IMR-90 (cell line): ENCODE measurements at regions not wholly inside any gene's neighbourhood (a gene's known extent, or its start where the extent isn't known, plus 50 kb on each side); places are given as distances from the start of the nearest gene placed in this dataset.

Source experiments
- ATAC-seq: fragments of 200-7000 bp; cut with Tn5 transposase; 2 replicates; pipeline ENCODE4 v1.9.1; 2020; ENCODE audit warnings: low read depth, mild to moderate bottlenecking, moderate library complexity
- BruUV-seq: library from RNA; stranded (reverse); fragments of 400-500 nt; replicated peaks from 2 replicates; lab custom pipeline; 2021; lab: Mats Ljungman, UMichigan
- CTCF ChIA-PET: fragments of 300-600 bp; formaldehyde crosslinking; extraction: SDS; loops from one replicate; lab custom pipeline; 2021; ENCODE audit warnings: antibody characterized with exemption; lab: Yijun Ruan, JAX
- POLR2A ChIA-PET: fragments of 300-600 bp; sonication (Branson Sonifier 250); formaldehyde crosslinking; loops from one replicate; lab custom pipeline; 2022; ENCODE audit warnings: antibody characterized with exemption; ENCODE audit not compliant: unreplicated experiment; lab: Charles Lee
- DNase-seq: peaks from one replicate; pipeline ENCODE4 v3.0.0; 2013
- H2AFZ ChIP-seq: replicated peaks from 2 replicates; pipeline ENCODE3; 2013; ENCODE audit warnings: low read length, mild to moderate bottlenecking; ENCODE audit not compliant: poor library complexity
- H2AK5ac ChIP-seq: 2 replicates; pipeline ENCODE4 v1.6.1; 2013; ENCODE audit warnings: low read depth, low read length, inconsistent platforms
- H2AK9ac ChIP-seq: replicated peaks from 2 replicates; pipeline ENCODE3; 2013; ENCODE audit warnings: mild to moderate bottlenecking, low read depth, low read length, moderate library complexity; ENCODE audit not compliant: poor library complexity
- H2BK120ac ChIP-seq: 2 replicates; pipeline ENCODE4 v1.6.1; 2013; ENCODE audit warnings: low read depth, low read length, inconsistent platforms
- H2BK15ac ChIP-seq: 3 replicates; pipeline ENCODE4 v1.6.1; 2013; ENCODE audit warnings: low read depth, low read length, inconsistent platforms
- H2BK20ac ChIP-seq: 2 replicates; pipeline ENCODE4 v1.6.1; 2013; ENCODE audit warnings: low read depth, mild to moderate bottlenecking, inconsistent platforms, low read length, moderate library complexity
- H2BK5ac ChIP-seq: 2 replicates; pipeline ENCODE4 v1.6.1; 2013; ENCODE audit warnings: mild to moderate bottlenecking, low read depth, low read length, inconsistent platforms; ENCODE audit not compliant: poor library complexity, severe bottlenecking
- H3K14ac ChIP-seq: replicated peaks from 2 replicates; pipeline ENCODE4 v1.6.1; 2013; ENCODE audit warnings: low read depth, low read length, inconsistent platforms
- H3K18ac ChIP-seq: 2 replicates; pipeline ENCODE4 v1.6.1; 2013; ENCODE audit warnings: low read depth, low read length, control low read depth
- H3K23ac ChIP-seq: 2 replicates; pipeline ENCODE4 v1.6.1; 2013; ENCODE audit warnings: low read depth, low read length, inconsistent platforms
- H3K27ac ChIP-seq: 2 replicates; pipeline ENCODE4 v1.5.1; 2013; ENCODE audit warnings: mild to moderate bottlenecking, control low read depth, low read length; ENCODE audit not compliant: insufficient read depth
- H3K27me3 ChIP-seq: 2 replicates; pipeline ENCODE4 v1.6.1; 2013; ENCODE audit warnings: low read length; ENCODE audit not compliant: control insufficient read depth, insufficient read depth
- H3K36me3 ChIP-seq: 2 replicates; pipeline ENCODE4 v1.6.1; 2013; ENCODE audit warnings: low read length, mixed read lengths; ENCODE audit not compliant: control insufficient read depth, insufficient read depth
- H3K4ac ChIP-seq: 2 replicates; pipeline ENCODE4 v1.6.1; 2013; ENCODE audit warnings: low read depth, low read length, inconsistent platforms
- H3K4me1 ChIP-seq: 2 replicates; pipeline ENCODE4 v1.6.1; 2013; ENCODE audit warnings: low read length, mixed read lengths; ENCODE audit not compliant: control insufficient read depth, insufficient read depth
- H3K4me2 ChIP-seq: 2 replicates; pipeline ENCODE4 v1.6.1; 2013; ENCODE audit warnings: low read depth, mild to moderate bottlenecking, control low read depth, low read length, moderate library complexity
- H3K4me3 ChIP-seq: 2 replicates; pipeline ENCODE4 v1.5.1; 2013; ENCODE audit warnings: low read depth, mild to moderate bottlenecking, control low read depth, low read length, moderate library complexity; ENCODE audit not compliant: insufficient read depth
- H3K56ac ChIP-seq: 2 replicates; pipeline ENCODE4 v1.6.1; 2013; ENCODE audit warnings: low read length, inconsistent platforms; ENCODE audit not compliant: insufficient read depth; ENCODE audit errors: extremely low read depth
- H3K79me1 ChIP-seq, 2 experiments: 2 replicates each; pipeline ENCODE4 v1.6.1; 2013; ENCODE audit warnings: low read length in 2 of 2, inconsistent platforms in 1 of 2, low read depth in 1 of 2
- H3K9ac ChIP-seq: 2 replicates; pipeline ENCODE4 v1.6.1; 2013; ENCODE audit warnings: low read depth, low read length, control low read depth
- H3K9me1 ChIP-seq: 2 replicates; pipeline ENCODE4 v1.6.1; 2013; ENCODE audit warnings: low read length, inconsistent platforms; ENCODE audit not compliant: insufficient read depth
- H3K9me3 ChIP-seq: 2 replicates; pipeline ENCODE4 v1.6.1; 2013; ENCODE audit warnings: low read length; ENCODE audit not compliant: control insufficient read depth, insufficient read depth
- H4K20me1 ChIP-seq: 2 replicates; pipeline ENCODE4 v1.6.1; 2013; ENCODE audit warnings: low read length, inconsistent platforms; ENCODE audit not compliant: insufficient read depth
- H4K5ac ChIP-seq: 2 replicates; pipeline ENCODE4 v1.6.1; 2013; ENCODE audit warnings: mild to moderate bottlenecking, low read depth, low read length, control low read depth
- H4K8ac ChIP-seq, 2 experiments: 2 replicates each; pipeline ENCODE4 v1.6.1; 2013; ENCODE audit warnings: low read depth in 2 of 2, low read length in 2 of 2, control low read depth in 1 of 2, inconsistent platforms in 1 of 2
- H4K91ac ChIP-seq: 2 replicates; pipeline ENCODE4 v1.6.1; 2013; ENCODE audit warnings: low read depth, low read length, inconsistent platforms; ENCODE audit not compliant: insufficient read depth
- CEBPB ChIP-seq: IDR thresholded peaks from 2 replicates; pipeline ENCODE4 v1.6.1; 2012; ENCODE audit warnings: low read depth, low read length, improper control_type of control experiment
- CHD1 ChIP-seq: IDR thresholded peaks from 2 replicates; pipeline ENCODE4 v1.6.1; 2012; ENCODE audit warnings: low read depth, low read length, improper control_type of control experiment
- FOS ChIP-seq: fragments of 150-350 bp; IDR thresholded peaks from 2 replicates; pipeline ENCODE4 v1.6.1; 2016; ENCODE audit warnings: low read depth, low read length
- MAFK ChIP-seq: IDR thresholded peaks from 2 replicates; pipeline ENCODE4 v1.6.1; 2012; ENCODE audit warnings: low read depth, low read length, improper control_type of control experiment
- MAZ ChIP-seq: IDR thresholded peaks from 2 replicates; pipeline ENCODE4 v1.6.1; 2012; ENCODE audit warnings: low read depth, mild to moderate bottlenecking, low read length, improper control_type of control experiment, moderate library complexity, borderline replicate concordance
- POLR2A ChIP-seq: IDR thresholded peaks from 2 replicates; pipeline ENCODE4 v1.6.1; 2012; ENCODE audit warnings: mild to moderate bottlenecking, low read depth, low read length
- WGBS, 2 experiments: methylation state at CpG; one replicate each; pipeline versions ENCODE4 v1.1.5 to v1.1.7; 2013; ENCODE audit warnings: missing lambda C conversion rate in 2 of 2; ENCODE audit not compliant: insufficient read length in 1 of 2; ENCODE audit errors: extremely low coverage in 2 of 2; 5-methylcytosine and 5-hydroxymethylcytosine counted together
- dilution Hi-C: fragments of 300-500 bp; cut with HindIII; formaldehyde crosslinking; loops from one replicate; pipeline ENCODE4 v1.14.3; 2018; ENCODE audit warnings: low sequenced_read_pairs; ENCODE audit not compliant: unreplicated experiment
- in situ Hi-C: fragments of 300-500 bp; cut with MboI; formaldehyde crosslinking; loops from 3 replicates; pipeline ENCODE4 v1.14.3; 2019; ENCODE audit warnings: low sequenced_read_pairs, inconsistent platforms, mixed read lengths
- intact Hi-C: fragments of 100-400 bp; cut with micrococcal nuclease; formaldehyde crosslinking; loops from 2 replicates; pipeline ENCODE4 v1.10.0; 2022
- TF ChIP-seq, protein P1 (sequence below): conservative IDR thresholded peaks from 2 replicates; pipeline ENCODE4 v1.5.1; 2012; ENCODE audit warnings: mild to moderate bottlenecking, low read depth, low read length, improper control_type of control experiment
- TF ChIP-seq, protein P2 (sequence below): fragments of 150-350 bp; IDR thresholded peaks from 2 replicates; pipeline ENCODE4 v1.6.1; 2016; ENCODE audit warnings: low read depth, mild to moderate bottlenecking, low read length, moderate library complexity, borderline replicate concordance

DNA sequence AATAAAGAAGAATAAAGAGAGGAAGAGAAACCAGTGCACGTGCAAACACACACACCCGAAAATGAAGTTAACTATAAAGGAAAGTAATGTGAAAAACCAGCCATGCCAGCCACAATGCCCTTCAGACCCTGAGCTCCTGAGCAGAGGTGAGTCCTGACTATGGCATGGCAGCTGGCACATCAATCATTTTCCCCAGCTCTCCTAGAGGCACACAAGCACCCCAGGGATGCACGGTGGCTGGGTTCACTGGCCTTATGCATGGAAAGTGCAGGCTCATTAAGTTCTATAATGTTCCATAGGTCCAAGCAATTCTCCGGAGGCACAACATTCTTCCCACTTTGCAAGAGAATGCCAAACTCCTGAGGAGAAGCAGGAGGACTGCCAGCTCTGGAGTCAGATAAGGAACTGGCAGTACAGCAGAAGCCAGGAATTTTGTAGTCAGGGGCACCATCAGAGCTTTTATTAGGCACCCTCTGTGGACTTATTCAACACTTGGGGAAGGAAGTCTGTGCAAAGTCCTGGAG lies 175.0 kb upstream of the PRDM1 start:
- no peak overlapping the region for H2BK120ac ChIP-seq
- no peaks in the 10 kb centered on the region for H3K9me3 ChIP-seq
- H3K79me1 ChIP-seq = no peaks in the 10 kb centered on the region
- DNase-seq = no peak
- no peak overlapping the region for H2BK20ac ChIP-seq
- H3K9me1 ChIP-seq = no peaks in the 10 kb centered on the region
- no peak overlapping the region for H2AK5ac ChIP-seq
- TF ChIP-seq CEBPB = no peak
- TF ChIP-seq MAZ = no peak
- no peak for TF ChIP-seq CHD1
- TF ChIP-seq, protein P1, sequence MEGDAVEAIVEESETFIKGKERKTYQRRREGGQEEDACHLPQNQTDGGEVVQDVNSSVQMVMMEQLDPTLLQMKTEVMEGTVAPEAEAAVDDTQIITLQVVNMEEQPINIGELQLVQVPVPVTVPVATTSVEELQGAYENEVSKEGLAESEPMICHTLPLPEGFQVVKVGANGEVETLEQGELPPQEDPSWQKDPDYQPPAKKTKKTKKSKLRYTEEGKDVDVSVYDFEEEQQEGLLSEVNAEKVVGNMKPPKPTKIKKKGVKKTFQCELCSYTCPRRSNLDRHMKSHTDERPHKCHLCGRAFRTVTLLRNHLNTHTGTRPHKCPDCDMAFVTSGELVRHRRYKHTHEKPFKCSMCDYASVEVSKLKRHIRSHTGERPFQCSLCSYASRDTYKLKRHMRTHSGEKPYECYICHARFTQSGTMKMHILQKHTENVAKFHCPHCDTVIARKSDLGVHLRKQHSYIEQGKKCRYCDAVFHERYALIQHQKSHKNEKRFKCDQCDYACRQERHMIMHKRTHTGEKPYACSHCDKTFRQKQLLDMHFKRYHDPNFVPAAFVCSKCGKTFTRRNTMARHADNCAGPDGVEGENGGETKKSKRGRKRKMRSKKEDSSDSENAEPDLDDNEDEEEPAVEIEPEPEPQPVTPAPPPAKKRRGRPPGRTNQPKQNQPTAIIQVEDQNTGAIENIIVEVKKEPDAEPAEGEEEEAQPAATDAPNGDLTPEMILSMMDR = no peak
- TF ChIP-seq FOS = no peak
- TF ChIP-seq, protein P2, sequence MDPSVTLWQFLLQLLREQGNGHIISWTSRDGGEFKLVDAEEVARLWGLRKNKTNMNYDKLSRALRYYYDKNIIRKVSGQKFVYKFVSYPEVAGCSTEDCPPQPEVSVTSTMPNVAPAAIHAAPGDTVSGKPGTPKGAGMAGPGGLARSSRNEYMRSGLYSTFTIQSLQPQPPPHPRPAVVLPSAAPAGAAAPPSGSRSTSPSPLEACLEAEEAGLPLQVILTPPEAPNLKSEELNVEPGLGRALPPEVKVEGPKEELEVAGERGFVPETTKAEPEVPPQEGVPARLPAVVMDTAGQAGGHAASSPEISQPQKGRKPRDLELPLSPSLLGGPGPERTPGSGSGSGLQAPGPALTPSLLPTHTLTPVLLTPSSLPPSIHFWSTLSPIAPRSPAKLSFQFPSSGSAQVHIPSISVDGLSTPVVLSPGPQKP = no peak
- TF ChIP-seq MAFK = no peak
- TF ChIP-seq POLR2A = no peak
- H3K14ac ChIP-seq = no peak overlapping the region
- H3K27ac ChIP-seq = no peak overlapping the region
- H3K4me3 ChIP-seq = no peak overlapping the region
- H4K5ac ChIP-seq = no peak overlapping the region
- no peaks in the 10 kb centered on the region for H4K20me1 ChIP-seq
- H3K4me1 ChIP-seq = no peaks in the 10 kb centered on the region
- no peak overlapping the region for H4K8ac ChIP-seq
- WGBS, 2 experiments = 100% methylated on average over 2 of the region's 4 CpGs; no CpG with 5 or more reads in 1 of the 2 experiments
- intact Hi-C loops = no loop called here
- H3K4ac ChIP-seq = no peak overlapping the region
- H3K23ac ChIP-seq = no peak overlapping the region
- no peak overlapping the region for H3K9ac ChIP-seq
- no peaks in the 10 kb centered on the region for H3K27me3 ChIP-seq
- in situ Hi-C loops = no loop called here
- H2BK15ac ChIP-seq = no peak overlapping the region
- no peak overlapping the region for H3K4me2 ChIP-seq
- POLR2A ChIA-PET = no interaction called here
- no peaks in the 10 kb centered on the region for H3K36me3 ChIP-seq
- H3K18ac ChIP-seq = no peak overlapping the region
- CTCF ChIA-PET = no interaction called here
- ATAC-seq = no peak
- no peak overlapping the region for H2BK5ac ChIP-seq
- H4K91ac ChIP-seq = no peak overlapping the region
- no TSS peak for BruUV-seq
- H2AK9ac ChIP-seq = no peak overlapping the region
- H3K56ac ChIP-seq = no peak overlapping the region
- H2AFZ ChIP-seq = no peak overlapping the region
- dilution Hi-C loops = no loop called here
